Loucy (cell line): ENCODE measurements at regions not wholly inside any gene's neighbourhood (a gene's known extent, or its start where the extent isn't known, plus 50 kb on each side); places are given as distances from the start of the nearest gene placed in this dataset.

Experiments
- H2AFZ ChIP-seq: fragments of 200-600 bp; sonication (generic); 2 replicates; pipeline ENCODE4 v1.6.0; 2016; ENCODE audit warnings: antibody characterized with exemption, mild to moderate bottlenecking, low read length, moderate library complexity
- H3F3A ChIP-seq: fragments of 200-600 bp; 2 replicates; pipeline ENCODE4 v1.6.0; 2016; ENCODE audit warnings: antibody characterized with exemption, low read depth, mild to moderate bottlenecking
- H3K27me3 ChIP-seq: fragments of 200-600 bp; sonication (generic); 2 replicates; pipeline ENCODE4 v1.6.1; 2014; ENCODE audit warnings: low read length, mild to moderate bottlenecking; ENCODE audit not compliant: insufficient read depth, poor library complexity, severe bottlenecking
- H3K36me3 ChIP-seq: fragments of 200-600 bp; sonication (generic); 2 replicates; pipeline ENCODE4 v1.6.1; 2016; ENCODE audit warnings: low read length; ENCODE audit not compliant: insufficient read depth
- H3K4me1 ChIP-seq: fragments of 200-600 bp; sonication (generic); 2 replicates; pipeline ENCODE4 v1.5.1; 2014; ENCODE audit warnings: low read length, mild to moderate bottlenecking; ENCODE audit not compliant: insufficient read depth, poor library complexity, severe bottlenecking
- H3K4me2 ChIP-seq: fragments of 200-600 bp; sonication (generic); 2 replicates; pipeline ENCODE4 v1.6.0; 2014; ENCODE audit warnings: antibody characterized with exemption, low read length, low read depth, mild to moderate bottlenecking; ENCODE audit not compliant: poor library complexity, severe bottlenecking
- H3K4me3 ChIP-seq: fragments of 200-600 bp; sonication (generic); 2 replicates; pipeline ENCODE4 v1.5.1; 2014; ENCODE audit warnings: low read length, mild to moderate bottlenecking, mixed read lengths; ENCODE audit not compliant: poor library complexity, severe bottlenecking
- H3K79me2 ChIP-seq: fragments of 200-600 bp; sonication (generic); 2 replicates; pipeline ENCODE4 v1.6.1; 2014; ENCODE audit warnings: low read length; ENCODE audit not compliant: insufficient read depth
- H3K9ac ChIP-seq: fragments of 200-600 bp; sonication (generic); 2 replicates; pipeline ENCODE4 v1.6.0; 2014; ENCODE audit warnings: mild to moderate bottlenecking, low read depth, low read length, moderate library complexity; ENCODE audit not compliant: poor library complexity, severe bottlenecking
- H3K9me2 ChIP-seq: fragments of 200-600 bp; sonication (generic); replicated peaks from 2 replicates; pipeline ENCODE4 v1.6.1; 2016; ENCODE audit warnings: low read depth, low read length, mixed read lengths
- H3K9me3 ChIP-seq: fragments of 200-600 bp; sonication (generic); 2 replicates; pipeline ENCODE4 v1.6.1; 2014; ENCODE audit warnings: mild to moderate bottlenecking, antibody characterized with exemption, low read length, low read depth; ENCODE audit not compliant: insufficient read depth
- H4K20me1 ChIP-seq: fragments of 200-600 bp; sonication (generic); 2 replicates; pipeline ENCODE4 v1.6.0; 2014; ENCODE audit warnings: antibody characterized with exemption, low read length, mild to moderate bottlenecking; ENCODE audit not compliant: insufficient read depth, poor library complexity, severe bottlenecking
- EZH2phosphoT487 ChIP-seq: fragments of 200-600 bp; IDR thresholded peaks from 2 replicates; pipeline ENCODE4 v1.6.1; 2018; ENCODE audit warnings: antibody characterized with exemption, mild to moderate bottlenecking, moderate library complexity, borderline replicate concordance
- TF ChIP-seq, protein P1 (sequence below): fragments of 200-600 bp; sonication (generic); conservative IDR thresholded peaks from 2 replicates; pipeline ENCODE4 v1.5.1; 2014; ENCODE audit warnings: mild to moderate bottlenecking, antibody characterized with exemption, low read length

DNA sequence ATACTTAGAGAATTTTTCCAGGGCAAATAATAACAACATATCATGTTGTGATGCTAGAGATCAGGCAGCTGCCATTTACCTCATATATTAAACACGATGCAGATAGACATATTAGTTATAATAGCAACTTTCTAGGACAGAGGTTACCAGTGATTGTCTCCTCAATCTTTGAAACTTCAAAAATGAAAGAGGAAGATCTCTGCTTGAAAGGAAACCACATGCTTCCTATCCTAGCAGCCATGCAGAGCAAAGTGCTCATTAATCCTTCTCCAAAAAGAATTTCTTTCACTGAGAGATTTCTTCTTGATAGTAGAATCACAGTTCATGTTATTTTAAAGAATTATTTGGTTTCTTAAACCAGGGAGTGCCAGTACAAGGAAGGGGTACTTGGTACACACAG is 317.2 kb downstream of the CPS1 start:
- no peaks in the 10 kb centered on the region for H4K20me1 ChIP-seq
- no peaks in the 10 kb centered on the region for H3K9me2 ChIP-seq
- no peak for TF ChIP-seq EZH2phosphoT487
- TF ChIP-seq, protein P1, sequence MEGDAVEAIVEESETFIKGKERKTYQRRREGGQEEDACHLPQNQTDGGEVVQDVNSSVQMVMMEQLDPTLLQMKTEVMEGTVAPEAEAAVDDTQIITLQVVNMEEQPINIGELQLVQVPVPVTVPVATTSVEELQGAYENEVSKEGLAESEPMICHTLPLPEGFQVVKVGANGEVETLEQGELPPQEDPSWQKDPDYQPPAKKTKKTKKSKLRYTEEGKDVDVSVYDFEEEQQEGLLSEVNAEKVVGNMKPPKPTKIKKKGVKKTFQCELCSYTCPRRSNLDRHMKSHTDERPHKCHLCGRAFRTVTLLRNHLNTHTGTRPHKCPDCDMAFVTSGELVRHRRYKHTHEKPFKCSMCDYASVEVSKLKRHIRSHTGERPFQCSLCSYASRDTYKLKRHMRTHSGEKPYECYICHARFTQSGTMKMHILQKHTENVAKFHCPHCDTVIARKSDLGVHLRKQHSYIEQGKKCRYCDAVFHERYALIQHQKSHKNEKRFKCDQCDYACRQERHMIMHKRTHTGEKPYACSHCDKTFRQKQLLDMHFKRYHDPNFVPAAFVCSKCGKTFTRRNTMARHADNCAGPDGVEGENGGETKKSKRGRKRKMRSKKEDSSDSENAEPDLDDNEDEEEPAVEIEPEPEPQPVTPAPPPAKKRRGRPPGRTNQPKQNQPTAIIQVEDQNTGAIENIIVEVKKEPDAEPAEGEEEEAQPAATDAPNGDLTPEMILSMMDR = no peak
- no peak overlapping the region for H3K4me3 ChIP-seq
- no peaks in the 10 kb centered on the region for H3K27me3 ChIP-seq
- no peak overlapping the region for H3K9ac ChIP-seq
- H3K79me2 ChIP-seq = no peaks in the 10 kb centered on the region
- no peaks in the 10 kb centered on the region for H3K4me1 ChIP-seq
- no peaks in the 10 kb centered on the region for H3K36me3 ChIP-seq
- no peak overlapping the region for H3K4me2 ChIP-seq
- H2AFZ ChIP-seq = no peak overlapping the region
- no peaks in the 10 kb centered on the region for H3K9me3 ChIP-seq
- no peaks in the 10 kb centered on the region for H3F3A ChIP-seq

DNA sequence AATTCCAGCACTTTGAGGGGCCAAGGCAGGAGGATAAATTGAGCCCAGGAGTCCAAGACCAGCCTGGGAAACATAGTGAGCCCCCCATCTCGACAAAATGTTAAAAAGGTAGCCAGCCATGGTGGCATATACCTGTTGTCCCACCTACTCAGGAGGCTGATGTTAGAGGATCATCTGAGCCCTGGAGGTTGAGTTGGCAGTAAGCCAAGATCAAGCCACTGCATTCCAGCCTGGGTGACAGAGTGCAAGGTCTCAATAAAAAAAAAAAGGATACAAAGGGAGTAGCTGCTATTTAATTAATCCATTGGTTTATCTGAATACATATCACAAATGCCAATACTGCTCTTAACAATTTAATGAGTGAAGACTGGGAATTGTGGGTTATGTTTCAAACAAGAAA is 327.8 kb downstream of the CPS1 start:
- TF ChIP-seq, protein P1 = no peak
- no peak for TF ChIP-seq EZH2phosphoT487
- H3F3A ChIP-seq = no peaks in the 10 kb centered on the region
- no peaks in the 10 kb centered on the region; the same call in 1 of the 2 replicates for H3K9me3 ChIP-seq
- no peak overlapping the region for H3K4me3 ChIP-seq
- H3K4me2 ChIP-seq = no peak overlapping the region
- H3K79me2 ChIP-seq = no peaks in the 10 kb centered on the region
- no peaks in the 10 kb centered on the region for H3K36me3 ChIP-seq
- H3K9ac ChIP-seq = no peak overlapping the region
- H2AFZ ChIP-seq = no peak overlapping the region
- H3K27me3 ChIP-seq = no peaks in the 10 kb centered on the region
- H3K9me2 ChIP-seq = no peaks in the 10 kb centered on the region
- H3K4me1 ChIP-seq = no peaks in the 10 kb centered on the region
- H4K20me1 ChIP-seq = no peaks in the 10 kb centered on the region

DNA sequence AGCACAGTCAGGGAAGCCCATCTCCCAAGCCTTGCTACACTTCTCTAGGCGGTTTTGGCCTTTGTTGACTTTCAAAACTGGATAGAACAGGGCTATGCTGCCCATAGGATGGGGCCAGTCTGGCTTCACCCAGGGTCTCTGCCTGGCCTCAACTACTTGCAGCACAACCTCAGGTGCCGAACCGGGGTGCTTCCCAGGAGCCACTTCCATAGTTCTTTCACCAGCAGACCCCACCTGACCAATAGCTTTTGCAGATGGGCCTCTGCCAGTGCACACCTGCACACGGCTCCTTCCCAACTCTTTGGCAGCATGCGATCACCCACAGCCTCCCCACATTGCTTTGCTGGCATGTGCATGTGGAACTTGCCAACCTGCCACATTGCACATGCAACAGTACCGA is 331.6 kb downstream of the CPS1 start:
- no peaks in the 10 kb centered on the region for H3K4me1 ChIP-seq
- no peak overlapping the region for H2AFZ ChIP-seq

More for the DNA sequence above, 331.6 kb downstream of the CPS1 start:
- Histone ChIP-seq H4K20me1 (no peaks in the 10 kb centered on the region), H3K9ac (no peak overlapping the region), H3K27me3 (no peaks in the 10 kb centered on the region), H3K79me2 (no peaks in the 10 kb centered on the region), H3K9me3 (no peaks in the 10 kb centered on the region; the same call in 1 of the 2 replicates), H3F3A (no peaks in the 10 kb centered on the region), H3K9me2 (no peaks in the 10 kb centered on the region), H3K4me3 (no peak overlapping the region), H3K4me2 (no peak overlapping the region), H3K36me3 (no peaks in the 10 kb centered on the region)
- no peak for TF ChIP-seq EZH2phosphoT487
- TF ChIP-seq, protein P1 = no peak
